ENCODE measurements at regions not wholly inside any gene's neighbourhood (a gene's known extent, or its start where the extent isn't known, plus 50 kb on each side); places are given as distances from the start of the nearest gene placed in this dataset.

DNA sequence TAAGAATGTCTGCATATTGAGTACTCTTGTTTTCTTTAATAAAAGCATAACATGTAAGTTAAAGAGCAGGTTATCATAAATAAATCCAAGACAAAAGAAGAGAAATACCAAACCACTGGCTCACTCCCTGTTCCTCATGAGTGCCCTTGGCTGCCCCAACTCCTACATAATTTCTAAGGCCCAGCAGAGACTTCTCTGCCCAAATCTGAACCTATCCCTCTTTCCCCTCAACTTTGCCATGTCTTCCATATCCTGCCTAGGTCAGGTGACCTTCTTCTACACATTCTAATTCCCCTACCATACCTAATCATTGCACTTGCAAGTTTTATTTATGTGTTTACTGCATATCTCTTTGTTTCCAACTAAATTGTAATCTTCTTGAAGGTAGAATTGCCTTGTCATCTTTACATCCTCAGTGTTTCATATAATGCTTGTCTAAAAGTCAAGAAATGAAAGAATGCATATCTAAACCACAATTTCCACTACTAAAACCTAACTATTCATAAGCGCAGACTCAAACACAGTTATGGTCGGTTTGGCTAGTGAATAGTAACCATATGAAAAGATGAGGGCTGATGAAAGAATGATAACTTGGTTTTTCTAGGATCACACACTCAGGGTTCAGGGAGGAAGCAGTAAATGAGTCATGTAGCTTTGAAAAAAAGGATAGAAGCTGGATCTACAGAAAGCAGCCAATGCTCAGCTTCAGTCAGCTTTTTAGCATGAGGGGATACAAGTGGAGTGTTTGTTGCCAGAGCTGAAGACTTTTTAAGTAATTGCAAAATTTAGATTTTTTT is 53.3 kb upstream of the EYA4 start:
- H3K4me3 Mint-ChIP-seq (ENCODE audit: low read depth), result no peak overlapping the region

DNA sequence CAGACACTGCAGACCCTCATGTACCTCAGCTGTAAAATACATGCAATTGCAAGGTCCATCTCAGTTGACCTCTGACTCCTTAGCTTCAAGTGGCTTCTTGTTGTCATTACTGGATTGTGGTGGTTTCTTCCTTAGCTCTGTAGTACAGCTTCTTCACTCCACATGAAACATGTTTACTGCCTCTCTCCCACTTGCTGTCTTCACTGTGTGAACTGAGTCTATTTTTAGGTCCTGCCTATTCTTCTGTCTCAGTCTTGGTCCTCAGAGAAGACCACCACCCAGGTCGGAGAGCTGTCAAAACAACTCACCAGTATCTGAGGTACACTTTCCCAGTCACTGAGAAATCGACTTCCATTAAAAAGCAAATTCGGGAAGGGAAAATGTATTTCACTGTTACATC is 50.2 kb upstream of the EYA4 start:
- no peak for DNase-seq (ENCODE audit: low spot score, unreplicated experiment)
- Mint-ChIP-seq H3K27me3 (no peaks in the 10 kb centered on the region), H3K36me3 (ENCODE audit: insufficient read depth) (no peaks in the 10 kb centered on the region), H3K9me3 (ENCODE audit: low read depth) (peaks cover 10% of the 10 kb centered on the region), H3K4me1 (ENCODE audit: low read depth) (peaks cover 17% of the 10 kb centered on the region), H3K4me3 (ENCODE audit: low read depth) (no peak overlapping the region), H3K27ac (no peak overlapping the region)
- TF ChIP-seq, protein P1, sequence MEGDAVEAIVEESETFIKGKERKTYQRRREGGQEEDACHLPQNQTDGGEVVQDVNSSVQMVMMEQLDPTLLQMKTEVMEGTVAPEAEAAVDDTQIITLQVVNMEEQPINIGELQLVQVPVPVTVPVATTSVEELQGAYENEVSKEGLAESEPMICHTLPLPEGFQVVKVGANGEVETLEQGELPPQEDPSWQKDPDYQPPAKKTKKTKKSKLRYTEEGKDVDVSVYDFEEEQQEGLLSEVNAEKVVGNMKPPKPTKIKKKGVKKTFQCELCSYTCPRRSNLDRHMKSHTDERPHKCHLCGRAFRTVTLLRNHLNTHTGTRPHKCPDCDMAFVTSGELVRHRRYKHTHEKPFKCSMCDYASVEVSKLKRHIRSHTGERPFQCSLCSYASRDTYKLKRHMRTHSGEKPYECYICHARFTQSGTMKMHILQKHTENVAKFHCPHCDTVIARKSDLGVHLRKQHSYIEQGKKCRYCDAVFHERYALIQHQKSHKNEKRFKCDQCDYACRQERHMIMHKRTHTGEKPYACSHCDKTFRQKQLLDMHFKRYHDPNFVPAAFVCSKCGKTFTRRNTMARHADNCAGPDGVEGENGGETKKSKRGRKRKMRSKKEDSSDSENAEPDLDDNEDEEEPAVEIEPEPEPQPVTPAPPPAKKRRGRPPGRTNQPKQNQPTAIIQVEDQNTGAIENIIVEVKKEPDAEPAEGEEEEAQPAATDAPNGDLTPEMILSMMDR (IDR thresholded peaks at IDR 0.05; ENCODE audit: unreplicated experiment), result no peak

More for the DNA sequence above, 53.3 kb upstream of the EYA4 start:
- Mint-ChIP-seq H3K36me3 (ENCODE audit: insufficient read depth) (no peaks in the 10 kb centered on the region), H3K27ac (no peak overlapping the region), H3K4me1 (ENCODE audit: low read depth) (peaks cover 17% of the 10 kb centered on the region), H3K9me3 (ENCODE audit: low read depth) (no peaks in the 10 kb centered on the region), H3K27me3 (peaks cover 3% of the 10 kb centered on the region)
- DNase-seq (ENCODE audit: low spot score, unreplicated experiment), result no peak
- TF ChIP-seq, protein P1 (IDR thresholded peaks at IDR 0.05; ENCODE audit: unreplicated experiment), result no peak

DNA sequence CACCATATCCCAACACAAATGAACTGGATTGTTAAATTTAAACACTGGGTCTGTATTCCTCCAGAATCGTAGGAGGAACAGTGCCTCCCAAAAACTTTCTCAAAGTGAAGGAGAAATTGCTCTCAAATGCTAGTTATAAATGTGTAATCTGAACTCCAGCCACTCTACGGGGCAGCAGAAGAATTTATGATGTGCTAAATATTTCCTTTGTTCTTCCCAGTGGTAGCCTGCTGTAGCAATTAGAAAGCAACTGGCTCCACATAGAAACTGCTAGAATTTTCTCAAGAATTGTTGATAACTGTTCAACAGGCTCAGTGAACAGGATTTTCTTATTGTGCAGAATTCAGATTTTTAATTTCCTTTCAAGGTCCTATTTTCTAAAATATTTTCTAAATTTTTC is 49.8 kb upstream of the EYA4 start:
- no peaks in the 10 kb centered on the region for H3K36me3 Mint-ChIP-seq (ENCODE audit: insufficient read depth)
- TF ChIP-seq, protein P1 (IDR thresholded peaks at IDR 0.05; ENCODE audit: unreplicated experiment), result no peak
- H3K9me3 Mint-ChIP-seq (ENCODE audit: low read depth), result peaks cover 10% of the 10 kb centered on the region
- no peak overlapping the region for H3K27ac Mint-ChIP-seq
- no peaks in the 10 kb centered on the region for H3K27me3 Mint-ChIP-seq
- H3K4me1 Mint-ChIP-seq (ENCODE audit: low read depth), result peaks cover 17% of the 10 kb centered on the region
- H3K4me3 Mint-ChIP-seq (ENCODE audit: low read depth), result no peak overlapping the region
- no peak for DNase-seq (ENCODE audit: low spot score, unreplicated experiment)
